ENCODE measurements at regions not wholly inside any gene's neighbourhood (a gene's known extent, or its start where the extent isn't known, plus 50 kb on each side); places are given as distances from the start of the nearest gene placed in this dataset.

GRCh38 chr1:58899587-58900271, 115.9 kb upstream of the JUN start:
- TF ChIP-seq CTCF (IDR thresholded peaks at IDR 0.05; ENCODE audit: insufficient read depth, low read length) (no peak), GABPA (IDR thresholded peaks at IDR 0.05; ENCODE audit: low read depth) (no peak), POLR2AphosphoS5 (IDR thresholded peaks at IDR 0.05; ENCODE audit: low read depth) (no peak), SPI1 (IDR thresholded peaks at IDR 0.05; ENCODE audit: borderline replicate concordance, low read depth) (peak; percentile 63; the same call in 1 of the 2 replicates)
- TF ChIP-seq, protein P1, sequence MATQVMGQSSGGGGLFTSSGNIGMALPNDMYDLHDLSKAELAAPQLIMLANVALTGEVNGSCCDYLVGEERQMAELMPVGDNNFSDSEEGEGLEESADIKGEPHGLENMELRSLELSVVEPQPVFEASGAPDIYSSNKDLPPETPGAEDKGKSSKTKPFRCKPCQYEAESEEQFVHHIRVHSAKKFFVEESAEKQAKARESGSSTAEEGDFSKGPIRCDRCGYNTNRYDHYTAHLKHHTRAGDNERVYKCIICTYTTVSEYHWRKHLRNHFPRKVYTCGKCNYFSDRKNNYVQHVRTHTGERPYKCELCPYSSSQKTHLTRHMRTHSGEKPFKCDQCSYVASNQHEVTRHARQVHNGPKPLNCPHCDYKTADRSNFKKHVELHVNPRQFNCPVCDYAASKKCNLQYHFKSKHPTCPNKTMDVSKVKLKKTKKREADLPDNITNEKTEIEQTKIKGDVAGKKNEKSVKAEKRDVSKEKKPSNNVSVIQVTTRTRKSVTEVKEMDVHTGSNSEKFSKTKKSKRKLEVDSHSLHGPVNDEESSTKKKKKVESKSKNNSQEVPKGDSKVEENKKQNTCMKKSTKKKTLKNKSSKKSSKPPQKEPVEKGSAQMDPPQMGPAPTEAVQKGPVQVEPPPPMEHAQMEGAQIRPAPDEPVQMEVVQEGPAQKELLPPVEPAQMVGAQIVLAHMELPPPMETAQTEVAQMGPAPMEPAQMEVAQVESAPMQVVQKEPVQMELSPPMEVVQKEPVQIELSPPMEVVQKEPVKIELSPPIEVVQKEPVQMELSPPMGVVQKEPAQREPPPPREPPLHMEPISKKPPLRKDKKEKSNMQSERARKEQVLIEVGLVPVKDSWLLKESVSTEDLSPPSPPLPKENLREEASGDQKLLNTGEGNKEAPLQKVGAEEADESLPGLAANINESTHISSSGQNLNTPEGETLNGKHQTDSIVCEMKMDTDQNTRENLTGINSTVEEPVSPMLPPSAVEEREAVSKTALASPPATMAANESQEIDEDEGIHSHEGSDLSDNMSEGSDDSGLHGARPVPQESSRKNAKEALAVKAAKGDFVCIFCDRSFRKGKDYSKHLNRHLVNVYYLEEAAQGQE (IDR thresholded peaks at IDR 0.05; ENCODE audit: insufficient replicate concordance, low read depth) = no peak

DNA sequence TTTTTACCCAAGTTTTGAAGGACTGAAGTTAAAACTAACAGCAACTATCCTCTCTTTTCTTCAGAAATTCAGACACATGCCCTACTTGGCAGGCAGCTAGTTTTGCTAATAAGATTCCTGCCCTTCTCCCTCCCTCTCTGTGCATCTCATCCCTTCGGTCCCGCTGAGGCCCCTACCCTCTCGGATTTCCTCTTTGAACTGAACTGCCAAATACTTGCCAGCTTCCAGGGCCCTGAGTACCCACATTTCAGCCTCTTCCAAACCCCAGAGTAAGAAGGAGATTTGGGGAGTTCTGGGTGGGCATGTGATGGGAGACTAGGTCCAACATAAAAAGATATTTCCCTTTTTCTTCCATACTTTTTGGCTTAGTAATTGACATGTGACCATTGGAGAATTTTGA, 116.5 kb upstream of the JUN start:
- Histone ChIP-seq H3K27me3 (ENCODE audit: insufficient read depth, poor library complexity, severe bottlenecking) (no peaks in the 10 kb centered on the region), H3K4me3 (replicated peaks; ENCODE audit: insufficient read depth, low read length) (no peak overlapping the region), H3K27ac (replicated peaks) (no peak overlapping the region)
- DNase-seq (ENCODE audit: low read depth in 1 of 2, low spot score in 1 of 2) = no peak
- TF ChIP-seq, protein P1 (IDR thresholded peaks at IDR 0.05; ENCODE audit: insufficient replicate concordance, low read depth) = no peak

More at GRCh38 chr1:58899587-58900271, 115.9 kb upstream of the JUN start:
- no peak for DNase-seq (ENCODE audit: low read depth in 1 of 2, low spot score in 1 of 2)
- H3K27me3 ChIP-seq (ENCODE audit: insufficient read depth, poor library complexity, severe bottlenecking) = no peaks in the 10 kb centered on the region
- no peak overlapping the region for H3K4me3 ChIP-seq (replicated peaks; ENCODE audit: insufficient read depth, low read length)
- peak overlapping the region; percentile 35 for H3K27ac ChIP-seq (replicated peaks)

DNA sequence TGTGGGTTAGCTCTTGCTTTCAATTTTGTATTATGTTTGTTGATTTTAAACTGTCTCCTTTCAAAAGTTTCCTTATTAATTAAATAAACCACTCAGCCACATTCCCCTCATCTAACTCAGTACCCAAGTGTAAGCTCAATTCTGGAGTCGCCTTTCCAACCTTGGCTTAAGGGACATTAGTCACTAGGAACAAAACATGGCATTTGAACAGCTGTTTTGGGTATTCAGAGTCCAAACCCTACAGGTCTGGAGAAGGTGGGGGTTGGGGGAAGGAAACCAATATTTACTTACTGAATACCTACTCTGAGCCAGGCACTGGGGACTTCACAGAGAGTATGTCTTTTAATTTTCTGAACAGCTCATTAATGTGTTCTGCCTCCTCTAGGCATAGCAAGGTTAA, 117.2 kb upstream of the JUN start:
- no peak overlapping the region for H3K27ac ChIP-seq (replicated peaks)
- no peak for DNase-seq (ENCODE audit: low read depth in 1 of 2, low spot score in 1 of 2)
- no peak overlapping the region for H3K4me3 ChIP-seq (replicated peaks; ENCODE audit: insufficient read depth, low read length)
- TF ChIP-seq GABPA (IDR thresholded peaks at IDR 0.05; ENCODE audit: low read depth) (no peak), SPI1 (IDR thresholded peaks at IDR 0.05; ENCODE audit: borderline replicate concordance, low read depth) (no peak), POLR2AphosphoS5 (IDR thresholded peaks at IDR 0.05; ENCODE audit: low read depth) (no peak), CTCF (IDR thresholded peaks at IDR 0.05; ENCODE audit: insufficient read depth, low read length) (no peak)
- TF ChIP-seq, protein P1 (IDR thresholded peaks at IDR 0.05; ENCODE audit: insufficient replicate concordance, low read depth) = no peak
- H3K27me3 ChIP-seq (ENCODE audit: insufficient read depth, poor library complexity, severe bottlenecking) = no peaks in the 10 kb centered on the region

All from HL-60 (cell line).